HG02981 (cell line): ENCODE measurements at regions not wholly inside any gene's neighbourhood (a gene's known extent, or its start where the extent isn't known, plus 50 kb on each side); places are given as distances from the start of the nearest gene placed in this dataset.

Experiments
- ATAC-seq: cut with Tn5 transposase; IDR thresholded peaks from one replicate; pipeline ENCODE4 v1.9.1; 2021; ENCODE audit warnings: mild to moderate bottlenecking, moderate library complexity; ENCODE audit not compliant: unreplicated experiment

DNA sequence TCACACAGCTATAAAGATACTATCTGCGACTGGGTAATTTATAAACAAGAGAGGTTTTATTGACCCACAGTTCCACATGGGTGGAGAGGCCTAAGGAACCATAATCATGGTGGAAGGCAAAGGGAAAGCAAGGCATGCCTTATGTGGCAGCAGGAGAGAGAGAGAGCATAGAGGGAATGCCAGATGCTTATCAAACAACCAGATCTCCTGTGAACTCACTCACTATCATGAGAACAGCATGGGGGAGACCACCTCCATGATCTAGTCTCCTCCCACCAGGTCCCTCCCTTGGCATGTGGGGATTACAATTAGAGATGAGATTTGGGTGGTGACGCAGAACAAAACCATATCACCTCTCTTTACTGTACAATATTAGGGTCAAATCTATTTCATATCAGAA is 1101.6 kb upstream of the RAG2 start:
- no peak for ATAC-seq

DNA sequence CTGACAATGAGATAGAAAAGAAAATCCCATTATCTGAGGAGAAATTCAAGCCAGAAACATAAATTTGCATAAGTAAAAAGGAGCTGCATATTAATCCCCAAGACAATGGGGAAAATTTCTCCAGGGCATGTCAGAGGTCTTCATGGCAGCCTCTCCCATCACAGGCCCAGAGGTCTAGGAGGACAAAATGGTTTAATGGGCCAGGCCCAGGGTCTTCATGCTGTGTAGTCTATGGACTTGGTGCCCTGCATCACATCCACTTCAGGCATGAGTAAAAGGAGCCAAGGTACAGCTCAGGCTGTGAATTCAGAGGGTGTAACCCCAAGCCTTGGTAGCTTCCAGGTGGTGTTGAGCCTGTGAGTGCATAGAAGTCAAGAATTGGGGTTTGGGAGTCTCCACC is 1097.2 kb upstream of the RAG2 start:
- no peak for ATAC-seq

DNA sequence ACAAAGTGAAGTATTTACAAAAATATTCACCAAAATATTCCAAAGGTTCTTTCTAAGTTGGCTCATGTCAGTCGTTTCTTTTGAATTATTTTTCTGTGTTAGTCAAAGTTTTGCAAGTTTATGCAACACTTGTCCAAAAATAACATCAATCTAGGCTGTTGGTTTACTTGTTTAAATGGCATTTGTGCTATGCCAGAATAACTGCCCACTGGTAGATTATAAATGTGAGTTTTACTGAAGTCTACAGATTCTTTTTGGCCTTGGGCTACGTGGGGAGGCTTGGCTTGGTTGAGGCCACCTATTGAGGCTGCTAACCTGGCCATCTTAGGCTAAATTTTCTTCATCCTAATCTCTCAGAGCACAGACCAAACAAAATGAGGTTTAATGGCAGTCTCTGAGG is 1091.9 kb upstream of the RAG2 start:
- no peak for ATAC-seq

DNA sequence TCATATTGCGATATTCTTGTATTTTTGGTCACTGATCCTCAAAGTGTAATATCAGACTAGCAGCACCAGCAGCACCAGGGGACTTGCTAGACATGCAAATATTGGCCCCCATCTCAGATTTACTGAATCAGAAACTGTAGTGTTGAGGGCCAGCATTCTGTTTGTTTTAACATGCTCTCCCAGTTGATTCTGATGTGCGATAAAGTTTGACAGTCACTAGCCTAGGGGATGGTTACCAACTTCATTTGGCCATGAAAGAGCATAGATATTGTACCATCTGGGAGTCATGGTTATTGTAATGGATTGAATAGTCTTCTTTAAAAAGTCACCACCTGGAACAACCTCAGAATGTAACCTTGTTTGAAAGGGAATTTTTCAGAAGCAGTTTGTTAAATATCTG is 1090.4 kb upstream of the RAG2 start:
- no peak for ATAC-seq

GRCh38 chr11:37687130-37687529 is 1089.1 kb upstream of the RAG2 start:
- ATAC-seq: no peak

GRCh38 chr11:37671321-37671720 is 1073.3 kb upstream of the RAG2 start:
- ATAC-seq: no peak

- ATAC-seq: no peak
Observed at GRCh38 chr11:37666960-37667359, 1068.9 kb upstream of the RAG2 start.

GRCh38 chr11:37657645-37658044 is 1059.6 kb upstream of the RAG2 start:
- ATAC-seq: no peak

GRCh38 chr11:37647767-37648166 is 1049.7 kb upstream of the RAG2 start:
- ATAC-seq: no peak

- no peak for ATAC-seq
Observed at GRCh38 chr11:37643968-37644367, 1045.9 kb upstream of the RAG2 start.

DNA sequence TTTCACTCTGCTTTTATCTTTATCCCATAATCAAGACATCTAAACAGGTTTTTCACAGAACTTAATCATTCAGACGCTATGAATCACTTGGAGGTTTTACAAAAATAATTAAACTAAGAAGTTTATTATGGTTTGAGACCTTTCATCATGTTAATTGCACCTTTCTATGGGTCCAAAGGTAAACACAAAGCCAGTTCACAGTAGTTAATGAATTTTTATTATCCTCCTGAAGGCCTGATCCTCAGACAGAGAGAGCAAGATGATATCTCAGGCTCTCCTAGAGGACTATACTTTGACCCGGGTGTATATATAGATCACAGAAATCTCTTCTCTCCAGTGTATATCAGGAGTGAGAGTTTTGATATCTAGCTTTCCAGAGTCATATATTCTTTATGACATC is 1044.3 kb upstream of the RAG2 start:
- no peak for ATAC-seq

- no peak for ATAC-seq
Observed at GRCh38 chr11:37632748-37633147, 1034.7 kb upstream of the RAG2 start.

DNA sequence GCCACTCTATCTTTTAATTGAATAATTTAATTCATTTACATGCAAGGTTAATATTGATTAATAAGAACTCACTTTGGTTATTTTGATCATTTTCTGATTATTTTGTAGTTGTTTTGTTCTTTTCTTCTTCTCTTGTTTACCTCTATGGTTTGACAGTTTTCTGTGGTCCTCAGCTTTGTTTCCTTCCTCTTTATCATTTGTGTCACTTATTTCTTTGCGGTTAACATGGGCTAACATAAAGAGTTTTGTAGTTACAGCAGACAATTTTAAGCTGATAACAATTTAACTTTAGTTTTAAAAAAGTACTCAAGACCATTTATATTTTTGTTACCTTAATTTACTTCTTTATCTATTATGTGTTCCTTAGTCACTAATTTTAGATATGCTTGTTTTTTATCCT is 1032.8 kb upstream of the RAG2 start:
- ATAC-seq: no peak

- no peak for ATAC-seq
Observed at GRCh38 chr11:37623778-37624177, 1025.7 kb upstream of the RAG2 start.

- no peak for ATAC-seq
Observed at GRCh38 chr11:37621662-37622061, 1023.6 kb upstream of the RAG2 start.

DNA sequence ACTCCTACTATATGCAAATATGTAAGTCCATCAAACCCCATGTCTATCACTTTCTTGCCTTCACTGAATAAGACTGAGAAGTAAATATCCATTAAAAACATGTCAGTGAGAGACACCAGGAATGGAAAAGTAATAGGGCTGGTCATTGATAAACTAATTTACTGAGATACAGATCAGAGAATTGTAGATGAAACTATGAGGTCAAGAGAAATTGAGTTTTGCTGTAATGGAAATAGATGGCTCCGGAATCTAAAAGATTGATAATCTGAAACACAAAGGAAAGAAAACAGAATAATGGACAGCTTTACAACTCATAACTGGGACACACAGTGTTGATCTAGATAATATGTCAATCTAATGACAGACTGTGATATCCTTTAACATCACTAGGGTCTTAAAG is 1018.3 kb upstream of the RAG2 start:
- ATAC-seq: no peak

- no peak for ATAC-seq
Observed at GRCh38 chr11:37613031-37613430, 1015.0 kb upstream of the RAG2 start.

DNA sequence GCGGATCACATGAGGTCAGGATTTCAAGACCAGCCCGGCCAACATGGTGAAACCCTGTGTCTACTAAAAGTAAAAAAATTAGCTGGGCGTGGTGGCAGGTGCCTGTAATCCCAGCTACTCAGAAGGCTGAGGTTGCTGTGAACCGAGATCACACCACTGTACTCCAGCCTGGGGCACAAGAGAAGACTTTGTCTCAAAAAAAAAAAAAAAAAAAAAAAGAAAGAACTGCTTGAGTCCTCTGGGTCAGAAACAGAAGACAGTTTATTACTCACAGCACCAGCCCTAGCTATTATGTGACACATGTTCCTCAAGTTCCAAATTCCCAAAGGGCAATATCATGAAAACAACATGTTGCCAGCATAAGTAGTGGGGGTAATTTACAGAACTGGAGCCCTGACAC is 1014.1 kb upstream of the RAG2 start:
- ATAC-seq: no peak

DNA sequence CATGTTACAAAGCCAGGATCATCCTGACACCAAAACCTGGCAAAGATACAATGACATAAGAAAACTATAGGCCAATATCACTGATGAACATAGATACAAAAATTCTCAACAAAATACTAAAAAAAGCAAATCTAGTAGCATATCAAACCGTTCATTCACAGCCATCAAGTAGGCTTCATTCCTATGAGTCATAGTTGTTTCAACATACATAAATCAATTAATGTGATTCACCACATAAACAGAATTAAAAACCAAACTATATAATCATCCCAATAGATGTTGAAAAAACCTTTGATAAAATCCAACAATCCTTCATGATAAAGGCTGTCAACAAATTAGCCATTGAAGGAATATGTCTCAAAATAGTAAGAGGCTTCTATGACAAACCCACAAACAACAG is 1007.2 kb upstream of the RAG2 start:
- ATAC-seq: no peak

GRCh38 chr11:37598381-37598780 is 1000.3 kb upstream of the RAG2 start:
- ATAC-seq: no peak

DNA sequence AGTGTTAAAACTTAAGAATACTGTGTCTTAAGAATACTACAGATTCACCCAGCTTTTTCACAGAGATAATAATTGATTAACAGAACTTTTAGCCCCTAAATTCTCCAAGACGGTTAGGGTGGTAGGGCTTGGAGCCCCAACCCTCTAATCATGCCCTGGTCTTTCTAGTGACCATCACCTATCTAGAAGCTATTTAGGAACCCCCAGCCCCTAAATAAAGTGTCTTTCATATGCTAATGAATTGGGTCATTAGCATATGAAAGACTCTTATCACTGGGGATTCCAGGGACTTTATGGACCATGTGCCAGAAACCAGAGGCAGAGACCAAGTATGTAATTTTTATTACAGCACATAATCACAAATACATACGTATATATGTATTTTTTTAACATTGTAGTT is 999.7 kb upstream of the RAG2 start:
- ATAC-seq: no peak

DNA sequence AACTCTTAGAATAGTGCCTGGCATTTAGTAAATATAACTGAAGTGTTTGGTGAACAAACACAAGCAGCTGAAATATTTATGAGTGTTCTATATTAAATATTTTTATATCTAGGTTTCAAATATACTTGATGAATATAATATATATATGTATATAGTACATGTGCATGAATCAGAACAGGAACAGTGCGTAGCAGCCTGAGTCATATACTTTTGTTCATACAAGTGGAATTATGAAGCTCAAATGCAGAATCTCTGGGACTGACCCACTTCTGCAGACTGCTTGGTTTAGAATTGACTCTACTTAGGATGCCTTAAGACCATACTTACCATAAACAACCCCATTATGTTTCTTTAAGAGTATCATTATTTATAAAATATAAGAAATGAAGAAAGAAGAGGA is 997.8 kb upstream of the RAG2 start:
- no peak for ATAC-seq

DNA sequence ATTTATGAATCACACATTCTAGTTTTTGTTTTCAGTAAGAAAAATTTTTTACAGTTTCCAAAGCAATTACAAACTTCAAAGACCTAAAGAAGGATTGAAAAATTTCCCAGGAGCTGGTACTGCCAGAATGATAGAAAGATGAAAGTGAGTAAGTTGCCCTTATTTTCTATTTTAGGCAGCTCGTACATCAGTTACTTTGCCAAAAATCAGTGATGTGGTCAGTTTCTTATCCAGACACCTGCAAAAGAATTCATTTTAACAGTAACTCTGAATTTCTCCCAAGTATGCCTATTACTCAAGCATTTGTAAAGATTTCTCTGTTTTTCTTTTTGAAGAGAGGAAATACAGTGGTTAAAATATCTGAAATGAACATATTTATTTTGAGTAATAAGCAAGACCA is 976.3 kb upstream of the RAG2 start:
- ATAC-seq: no peak
